ENCODE measurements at regions not wholly inside any gene's neighbourhood (a gene's known extent, or its start where the extent isn't known, plus 50 kb on each side); places are given as distances from the start of the nearest gene placed in this dataset.

DNA sequence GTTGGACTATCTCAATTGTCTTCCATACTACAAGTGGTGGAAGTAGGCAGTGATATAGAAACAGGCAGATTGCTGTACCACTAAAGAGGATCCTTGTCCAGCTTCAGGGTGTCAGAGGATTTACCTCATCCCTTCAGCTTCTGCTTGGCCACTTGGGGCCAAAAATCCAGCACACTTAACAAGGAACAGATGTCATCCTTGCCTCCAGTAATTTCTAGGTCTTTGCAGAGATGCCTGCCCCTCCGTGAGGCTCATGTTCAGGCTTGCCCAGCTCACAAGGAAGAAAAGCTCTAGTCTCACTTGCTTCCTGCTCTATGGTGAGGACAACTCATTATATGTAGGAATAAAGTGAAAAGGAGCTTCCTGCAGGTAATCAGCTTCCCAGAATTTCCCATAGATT is 510.3 kb downstream of the EPHA3 start:
- no peak for TF ChIP-seq MAX (CRISPR knock-in tag; IDR thresholded peaks at IDR 0.05)
- TF ChIP-seq, protein P1, sequence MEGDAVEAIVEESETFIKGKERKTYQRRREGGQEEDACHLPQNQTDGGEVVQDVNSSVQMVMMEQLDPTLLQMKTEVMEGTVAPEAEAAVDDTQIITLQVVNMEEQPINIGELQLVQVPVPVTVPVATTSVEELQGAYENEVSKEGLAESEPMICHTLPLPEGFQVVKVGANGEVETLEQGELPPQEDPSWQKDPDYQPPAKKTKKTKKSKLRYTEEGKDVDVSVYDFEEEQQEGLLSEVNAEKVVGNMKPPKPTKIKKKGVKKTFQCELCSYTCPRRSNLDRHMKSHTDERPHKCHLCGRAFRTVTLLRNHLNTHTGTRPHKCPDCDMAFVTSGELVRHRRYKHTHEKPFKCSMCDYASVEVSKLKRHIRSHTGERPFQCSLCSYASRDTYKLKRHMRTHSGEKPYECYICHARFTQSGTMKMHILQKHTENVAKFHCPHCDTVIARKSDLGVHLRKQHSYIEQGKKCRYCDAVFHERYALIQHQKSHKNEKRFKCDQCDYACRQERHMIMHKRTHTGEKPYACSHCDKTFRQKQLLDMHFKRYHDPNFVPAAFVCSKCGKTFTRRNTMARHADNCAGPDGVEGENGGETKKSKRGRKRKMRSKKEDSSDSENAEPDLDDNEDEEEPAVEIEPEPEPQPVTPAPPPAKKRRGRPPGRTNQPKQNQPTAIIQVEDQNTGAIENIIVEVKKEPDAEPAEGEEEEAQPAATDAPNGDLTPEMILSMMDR (IDR thresholded peaks at IDR 0.05): no peak
- no peak for TF ChIP-seq ZBTB21 (CRISPR knock-in tag; IDR thresholded peaks at IDR 0.05; ENCODE audit: borderline replicate concordance)

Data from WTC11 (cell line).